HG03045 (cell line): ENCODE measurements at regions not wholly inside any gene's neighbourhood (a gene's known extent, or its start where the extent isn't known, plus 50 kb on each side); places are given as distances from the start of the nearest gene placed in this dataset.
A peak's percentile ranks its signal among the peaks of the same experiment; 100 is the strongest.
"Not testable (repeated sequence)": the region's sequence is repeated elsewhere in the genome, so short reads cannot be mapped to it uniquely, and the experiment has no call there.

Experiments used
- ATAC-seq: cut with Tn5 transposase; IDR thresholded peaks from one replicate; pipeline ENCODE4 v1.9.1; 2021; ENCODE audit warnings: mild to moderate bottlenecking, moderate library complexity; ENCODE audit not compliant: unreplicated experiment

DNA sequence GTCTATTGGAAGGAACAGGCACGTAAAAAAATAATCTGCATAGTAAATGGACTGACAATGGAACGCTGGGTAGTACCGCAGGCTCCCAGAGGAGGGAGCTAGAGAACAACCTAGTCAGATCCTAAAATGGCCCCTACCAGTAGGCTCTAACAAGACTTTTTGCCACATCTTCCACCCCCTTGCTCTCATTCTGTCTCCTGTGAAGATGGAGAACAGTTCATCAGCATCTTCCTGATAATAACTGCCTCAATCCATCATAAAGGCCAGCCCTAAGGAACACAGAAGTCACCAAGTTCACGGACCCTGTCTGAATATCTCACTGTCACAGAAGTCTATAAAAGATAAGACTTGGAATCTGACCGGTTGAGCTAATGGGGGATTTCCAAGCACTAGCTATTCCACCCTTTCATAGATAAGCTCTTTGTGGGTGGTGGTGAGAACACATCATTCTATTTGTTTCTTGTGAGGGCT is 133.4 kb downstream of the SLC1A3 start:
- ATAC-seq: peak; percentile 56

DNA sequence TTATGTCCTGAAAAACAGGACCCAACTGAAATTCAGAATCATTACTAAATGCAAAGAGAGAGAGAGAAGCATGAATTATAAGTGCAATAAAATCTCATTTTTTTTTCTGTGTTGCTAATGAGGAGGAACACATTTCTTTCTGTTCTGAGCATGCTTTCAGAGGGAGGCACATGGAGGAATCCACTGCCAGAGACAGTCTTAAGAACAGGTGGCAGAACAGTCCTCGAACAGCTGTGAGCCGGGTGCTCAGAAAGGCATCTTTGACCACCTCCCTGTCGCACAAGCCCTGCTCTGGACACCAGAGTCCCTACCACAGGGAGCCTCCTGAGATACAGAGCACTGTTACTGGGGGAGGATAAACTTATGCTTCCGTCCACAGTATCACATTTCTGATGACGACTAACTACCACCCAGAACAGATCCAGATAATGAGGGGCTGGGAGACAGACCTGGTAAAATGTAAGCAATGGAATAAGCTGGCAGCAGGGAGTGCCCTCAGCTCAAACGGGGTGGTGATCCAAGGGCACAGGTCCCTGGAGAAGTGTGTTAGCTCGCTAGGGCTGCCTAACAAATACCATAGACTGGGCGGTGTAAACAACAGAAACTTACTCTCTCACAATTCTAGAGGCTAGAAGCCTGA is 134.0 kb downstream of the SLC1A3 start:
- no peak for ATAC-seq

DNA sequence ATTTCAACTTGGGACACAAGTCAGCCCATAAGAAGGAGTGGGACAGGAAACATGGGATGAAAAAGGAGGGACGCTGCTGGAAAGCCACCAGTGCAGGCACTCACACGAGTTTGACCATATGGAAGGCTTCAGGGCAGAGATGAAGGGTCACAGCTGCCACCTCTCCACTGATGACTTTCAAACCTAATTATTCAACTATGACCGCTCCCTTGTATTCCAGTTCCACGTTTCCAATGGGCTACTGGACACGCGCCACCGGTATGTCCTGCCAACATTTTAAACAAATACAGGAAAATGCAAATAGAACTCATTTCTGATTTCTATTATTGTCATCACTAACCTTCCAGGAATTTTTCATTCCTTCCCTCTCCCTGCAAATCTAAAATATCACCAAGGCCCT is 134.7 kb downstream of the SLC1A3 start:
- no peak for ATAC-seq

DNA sequence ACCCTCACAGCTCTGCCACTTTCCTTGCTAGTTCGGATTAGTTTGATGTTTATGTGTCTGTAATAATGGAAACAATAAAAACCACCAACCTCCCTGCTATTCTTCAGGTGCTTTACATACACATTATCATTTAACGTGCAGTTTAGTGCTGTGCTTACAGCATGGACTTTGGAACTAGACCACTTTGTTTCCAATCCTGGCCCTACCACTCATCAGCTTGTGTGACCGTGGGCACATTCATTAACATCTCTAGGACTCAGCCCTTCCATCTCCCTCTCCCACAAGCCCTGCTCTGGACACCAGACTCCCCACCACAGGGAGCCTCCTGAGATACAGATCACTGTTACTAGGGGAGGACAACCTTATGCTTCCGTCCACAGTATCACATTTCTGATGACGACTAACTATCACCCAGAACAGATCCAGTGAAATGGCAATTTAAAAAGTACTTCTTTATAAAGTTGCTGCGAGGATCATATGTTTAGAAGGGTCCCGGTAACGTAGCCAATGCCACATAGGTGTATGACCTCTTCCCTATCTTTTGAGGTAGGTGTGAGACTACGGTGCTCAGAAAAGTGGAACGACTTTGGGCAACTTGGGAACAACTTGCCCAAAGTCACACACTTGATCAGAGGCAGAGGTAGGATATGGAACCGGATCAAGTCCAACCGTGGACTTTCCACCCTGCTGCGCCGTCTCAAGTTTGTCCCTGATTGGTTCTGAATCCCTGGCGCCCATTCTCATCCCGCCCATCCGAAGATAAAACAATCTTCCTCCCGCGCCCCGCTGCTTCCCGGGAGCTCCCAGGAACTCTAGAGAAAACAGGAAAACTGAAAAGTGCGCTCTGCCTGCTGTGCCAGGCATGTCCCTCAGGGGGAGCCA is 132.4 kb upstream of the NIPBL start:
- ATAC-seq: peak; percentile 16

DNA sequence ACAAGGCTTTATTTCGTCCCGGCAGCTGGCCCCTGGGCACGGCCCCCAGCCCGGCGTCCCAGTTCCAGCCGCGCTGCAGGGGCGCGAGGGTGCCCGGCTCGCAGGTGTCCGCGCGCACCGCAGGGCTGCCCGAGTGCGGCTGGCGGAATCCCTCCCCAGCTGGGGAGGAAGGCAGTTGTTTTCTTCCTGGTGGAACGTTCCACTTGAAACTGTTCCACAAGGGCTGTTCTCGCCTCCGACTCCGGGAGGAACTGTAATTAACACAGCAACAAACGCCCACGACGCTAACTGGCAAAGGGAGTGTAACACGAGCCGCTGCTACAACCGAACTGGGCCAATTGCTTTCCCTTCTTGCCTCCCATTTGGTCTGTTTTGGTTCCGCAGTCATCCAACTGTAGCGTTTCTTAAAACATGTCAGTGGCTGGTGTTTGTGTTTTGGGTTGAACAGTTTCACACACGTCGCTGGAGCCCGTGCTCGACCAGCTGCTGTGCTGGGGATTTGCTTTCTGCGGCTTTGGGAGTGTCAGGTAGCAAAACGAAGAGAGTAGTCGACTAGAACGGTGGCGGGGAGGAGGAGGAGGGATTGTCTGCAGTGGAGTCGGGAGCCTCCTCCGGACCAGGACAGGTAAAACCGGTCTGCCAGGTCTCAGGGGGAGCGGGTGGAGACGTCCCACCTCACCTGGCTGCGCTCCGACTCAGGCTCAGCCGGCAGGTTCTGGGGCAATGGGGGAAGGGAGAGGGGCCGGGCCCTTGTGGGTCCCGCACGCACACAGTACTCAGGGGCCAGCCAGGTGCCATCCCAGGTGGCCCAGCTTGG is 131.6 kb upstream of the NIPBL start:
- peak; percentile 81 for ATAC-seq

DNA sequence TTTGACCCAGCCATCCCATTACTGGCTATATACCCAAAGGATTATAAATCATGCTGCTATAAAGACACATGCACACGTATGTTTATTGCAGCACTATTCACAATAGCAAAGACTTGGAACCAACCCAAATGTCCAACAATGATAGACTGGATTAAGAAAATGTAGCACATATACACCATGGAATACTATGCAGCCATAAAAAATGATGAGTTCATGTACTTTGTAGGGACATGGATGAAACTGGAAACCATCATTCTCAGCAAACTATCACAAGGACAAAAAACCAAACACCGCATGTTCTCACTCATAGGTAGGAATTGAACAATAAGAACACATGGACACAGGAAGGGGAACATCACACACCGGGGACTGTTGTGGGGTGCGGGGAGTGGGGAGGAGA is 128.8 kb upstream of the NIPBL start:
- not testable (repeated sequence) for ATAC-seq

DNA sequence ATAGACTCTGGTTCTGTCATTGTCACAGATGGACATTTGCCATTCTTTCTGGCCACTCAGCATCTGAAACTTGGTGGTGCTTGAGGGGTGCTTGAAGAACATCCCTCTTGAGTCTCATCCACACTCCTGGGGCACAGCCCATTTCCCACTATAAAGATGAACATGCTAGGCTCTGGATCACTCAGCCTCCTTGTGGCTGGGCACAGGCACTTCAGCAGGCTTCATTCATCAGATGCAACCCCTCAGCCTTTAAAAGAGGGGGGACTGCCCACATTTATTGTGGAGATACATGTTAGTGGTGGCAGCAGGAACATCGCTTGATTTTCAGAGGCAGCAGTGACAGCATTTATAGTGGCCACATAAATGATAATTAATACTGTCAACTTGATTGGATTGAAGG is 124.7 kb upstream of the NIPBL start:
- no peak for ATAC-seq

DNA sequence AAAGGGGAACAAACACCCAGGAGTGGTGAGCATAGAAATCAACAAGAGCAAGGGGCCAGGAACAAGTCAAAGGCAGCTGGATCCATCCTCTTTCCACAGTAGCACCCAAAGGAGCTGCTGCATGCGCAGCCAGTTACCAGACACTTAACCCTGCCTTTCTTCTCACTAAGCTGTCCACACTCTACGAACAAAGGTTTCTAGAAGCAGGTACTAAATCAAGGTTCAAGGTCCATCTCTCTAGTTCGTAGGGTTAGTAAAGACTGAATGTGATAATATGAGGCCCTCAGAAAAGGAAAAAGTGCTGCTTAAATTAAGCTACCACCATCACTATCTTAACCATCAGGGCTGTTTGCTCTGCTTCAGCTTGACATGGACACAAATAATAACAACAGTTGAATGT is 121.2 kb upstream of the NIPBL start:
- ATAC-seq: no peak

DNA sequence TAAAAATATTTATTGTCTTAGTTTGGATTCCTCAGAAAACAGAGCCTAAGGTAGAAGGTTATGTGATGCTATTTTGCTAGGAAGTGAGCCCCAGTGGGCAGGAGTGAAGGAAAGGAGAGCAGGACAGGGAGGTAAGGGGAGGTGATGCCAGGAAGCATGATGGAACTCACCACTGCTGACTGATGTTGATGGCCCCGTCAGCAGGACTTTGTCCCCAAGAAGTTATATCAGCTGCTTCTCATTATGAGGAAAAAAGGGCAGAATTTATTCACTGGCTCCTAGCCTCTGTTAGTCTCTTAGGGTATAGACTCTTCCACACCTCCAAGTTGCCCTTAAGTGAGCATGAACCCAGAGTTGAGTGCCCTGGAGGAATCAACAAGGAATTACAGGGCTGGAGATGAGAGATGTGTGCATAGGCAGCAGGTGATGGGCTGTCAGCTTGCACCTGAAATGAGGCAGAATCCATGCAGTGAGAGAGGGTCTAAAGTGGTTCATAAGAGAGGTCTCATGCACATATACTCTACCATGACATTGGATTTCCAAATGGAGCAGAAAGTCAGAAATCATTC is 120.6 kb upstream of the NIPBL start:
- ATAC-seq: no peak

DNA sequence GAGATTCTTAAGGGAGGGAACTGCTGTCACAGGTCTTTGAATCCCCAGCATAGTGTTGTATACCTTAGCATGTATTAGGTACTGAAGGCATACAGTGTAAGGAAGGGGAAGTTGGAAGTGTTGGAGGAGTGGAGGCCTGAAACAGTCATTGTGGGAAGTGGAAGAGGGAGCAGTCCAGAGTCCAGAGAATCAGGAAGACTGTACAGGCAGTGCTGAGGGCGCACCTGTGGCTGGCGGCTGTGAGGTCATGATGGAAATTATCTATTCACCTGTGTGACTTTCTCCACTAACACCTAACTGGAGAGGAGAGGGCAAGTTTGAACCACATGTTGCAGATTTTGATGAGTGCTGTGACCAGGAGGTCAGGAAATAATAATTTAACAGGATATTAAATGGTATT is 119.7 kb upstream of the NIPBL start:
- ATAC-seq: no peak

DNA sequence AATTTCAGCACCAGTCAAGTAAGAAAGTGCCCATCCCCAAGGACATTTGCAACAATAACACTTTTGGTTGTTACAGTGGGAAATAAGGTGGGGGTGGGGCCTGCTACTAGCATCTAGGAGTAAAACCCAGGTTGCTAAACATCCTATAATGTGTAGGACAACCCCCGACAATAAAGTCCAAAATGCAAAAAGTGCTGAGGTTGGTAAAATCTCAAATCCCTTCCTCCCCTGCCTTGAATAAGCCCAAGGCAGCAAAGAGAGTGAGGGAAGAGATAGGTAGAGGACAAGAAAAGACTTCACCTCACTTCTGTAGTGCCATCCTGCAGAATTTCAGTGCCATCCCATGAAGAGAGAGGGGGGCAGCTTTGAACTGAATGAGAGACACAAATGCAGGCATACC is 117.5 kb upstream of the NIPBL start:
- no peak for ATAC-seq

DNA sequence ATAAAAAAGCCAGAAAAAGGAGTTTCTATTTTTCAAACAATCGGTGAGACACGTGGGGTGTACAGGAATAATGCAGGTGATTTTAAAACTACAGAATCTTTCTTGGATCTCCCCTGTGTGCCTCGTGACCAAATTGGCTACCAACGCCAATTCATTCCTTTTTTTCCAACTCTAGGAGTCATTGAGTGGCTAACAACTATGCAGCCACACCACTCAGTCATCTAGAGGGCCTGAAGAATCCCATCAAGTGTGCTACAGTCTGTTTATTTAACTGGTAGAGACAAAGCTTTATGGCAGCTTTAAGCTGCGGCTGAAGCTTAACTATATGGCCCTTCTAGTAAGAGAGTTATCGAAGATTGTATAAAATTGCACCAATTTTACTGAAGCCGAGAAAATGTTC is 113.1 kb upstream of the NIPBL start:
- ATAC-seq: no peak

DNA sequence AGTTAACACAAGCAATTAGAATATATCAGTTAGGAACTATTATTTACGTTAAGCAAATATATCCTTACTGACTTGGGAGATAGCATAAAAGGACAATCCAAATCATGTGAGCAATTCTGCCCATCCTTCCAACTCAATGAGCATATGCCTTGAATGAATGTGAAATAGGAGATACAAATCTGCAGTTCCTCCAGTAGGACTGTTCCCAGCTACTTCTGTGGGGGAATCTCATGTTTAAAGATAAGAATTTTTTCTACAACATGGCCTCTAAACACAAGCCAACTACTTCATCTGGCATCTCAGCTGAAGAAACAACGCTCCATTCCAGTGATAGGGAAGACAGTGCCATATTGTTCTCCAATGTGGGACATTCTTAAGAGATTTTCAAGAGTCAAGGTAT is 110.7 kb upstream of the NIPBL start:
- ATAC-seq: no peak

DNA sequence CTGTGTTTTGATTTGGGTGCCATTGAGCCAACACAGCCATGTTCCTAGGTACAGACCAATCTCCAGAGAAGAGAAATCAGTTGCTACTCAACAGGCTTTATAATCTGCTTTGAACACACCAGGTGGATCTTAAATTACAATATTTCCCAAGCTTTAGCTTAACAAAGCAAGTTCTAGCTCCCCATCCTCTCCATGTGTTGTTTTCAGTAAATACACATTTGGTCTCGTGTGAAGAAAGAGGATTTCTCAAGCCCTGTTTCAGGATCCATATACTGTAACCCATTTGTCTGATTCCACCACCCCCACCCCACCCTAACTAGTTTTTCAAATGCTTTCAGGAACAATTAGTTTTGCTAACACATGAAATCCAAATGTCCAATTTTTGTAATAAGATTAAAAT is 109.6 kb upstream of the NIPBL start:
- no peak for ATAC-seq

DNA sequence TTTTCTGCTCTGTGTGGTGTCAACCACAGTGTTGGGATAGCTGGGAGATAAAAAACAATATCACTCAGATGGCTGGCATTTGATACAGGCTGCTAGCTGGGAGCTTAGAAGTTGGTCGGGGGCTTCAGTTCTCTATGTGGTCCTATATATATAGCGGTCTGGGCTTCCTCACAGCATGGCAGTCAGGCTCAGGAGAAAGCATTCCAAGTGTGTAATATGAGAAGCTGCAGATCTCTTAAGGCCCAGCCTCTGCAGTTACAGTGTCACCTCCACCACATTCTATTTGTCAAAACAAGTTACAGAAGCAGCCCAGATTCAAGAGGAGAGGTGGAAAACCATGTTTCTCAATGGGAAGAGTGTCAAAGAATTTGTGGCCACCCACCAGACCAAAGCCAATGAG is 108.1 kb upstream of the NIPBL start:
- ATAC-seq: no peak

DNA sequence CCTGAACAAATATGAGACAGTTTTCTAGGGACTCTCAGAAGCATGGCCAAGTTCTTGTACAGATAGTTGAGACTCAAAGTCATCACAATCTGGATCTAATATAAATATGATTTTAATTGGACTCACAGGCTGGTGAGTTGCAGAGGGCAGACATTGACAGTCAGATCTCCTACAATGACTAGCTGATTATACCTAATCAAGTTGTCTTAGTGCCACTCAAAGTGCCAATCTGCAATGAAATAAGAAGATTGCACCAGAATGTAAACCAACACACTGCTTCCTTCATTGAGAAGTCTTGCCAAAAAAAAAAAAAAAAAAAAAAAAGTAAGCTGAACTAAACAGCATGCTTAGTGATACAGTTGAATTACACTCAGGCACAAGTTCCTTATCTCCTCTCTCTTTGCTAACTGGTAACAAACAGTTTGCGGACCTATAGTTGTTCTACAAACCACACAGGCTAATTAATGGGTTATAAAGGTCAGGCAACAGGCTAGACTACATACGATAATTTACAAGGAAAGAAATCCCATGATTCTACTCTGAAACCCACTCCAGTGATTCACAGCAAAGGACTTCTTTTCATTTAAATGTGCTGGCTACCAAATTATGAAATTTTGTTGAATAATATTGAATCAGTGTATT is 107.3 kb upstream of the NIPBL start:
- ATAC-seq: no peak

DNA sequence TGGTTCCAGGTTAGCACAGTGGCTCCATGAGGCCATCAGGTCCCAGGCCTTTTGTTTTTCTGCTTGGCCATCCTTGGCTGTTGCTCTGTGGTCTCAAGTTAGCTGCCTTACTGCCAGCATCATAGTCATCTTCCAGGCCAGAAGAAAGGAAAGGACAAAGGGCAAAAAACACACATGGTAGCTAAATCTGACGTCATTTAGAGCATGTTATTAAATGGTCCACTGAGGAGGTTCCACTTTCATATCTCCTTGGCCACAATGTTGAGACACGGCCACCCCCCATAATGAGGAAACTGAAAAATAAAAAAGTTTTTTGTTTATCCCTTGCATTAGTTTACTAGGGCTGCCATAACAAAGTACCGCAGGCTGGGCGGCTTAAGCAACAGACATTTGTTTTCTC is 106.4 kb upstream of the NIPBL start:
- ATAC-seq: no peak

DNA sequence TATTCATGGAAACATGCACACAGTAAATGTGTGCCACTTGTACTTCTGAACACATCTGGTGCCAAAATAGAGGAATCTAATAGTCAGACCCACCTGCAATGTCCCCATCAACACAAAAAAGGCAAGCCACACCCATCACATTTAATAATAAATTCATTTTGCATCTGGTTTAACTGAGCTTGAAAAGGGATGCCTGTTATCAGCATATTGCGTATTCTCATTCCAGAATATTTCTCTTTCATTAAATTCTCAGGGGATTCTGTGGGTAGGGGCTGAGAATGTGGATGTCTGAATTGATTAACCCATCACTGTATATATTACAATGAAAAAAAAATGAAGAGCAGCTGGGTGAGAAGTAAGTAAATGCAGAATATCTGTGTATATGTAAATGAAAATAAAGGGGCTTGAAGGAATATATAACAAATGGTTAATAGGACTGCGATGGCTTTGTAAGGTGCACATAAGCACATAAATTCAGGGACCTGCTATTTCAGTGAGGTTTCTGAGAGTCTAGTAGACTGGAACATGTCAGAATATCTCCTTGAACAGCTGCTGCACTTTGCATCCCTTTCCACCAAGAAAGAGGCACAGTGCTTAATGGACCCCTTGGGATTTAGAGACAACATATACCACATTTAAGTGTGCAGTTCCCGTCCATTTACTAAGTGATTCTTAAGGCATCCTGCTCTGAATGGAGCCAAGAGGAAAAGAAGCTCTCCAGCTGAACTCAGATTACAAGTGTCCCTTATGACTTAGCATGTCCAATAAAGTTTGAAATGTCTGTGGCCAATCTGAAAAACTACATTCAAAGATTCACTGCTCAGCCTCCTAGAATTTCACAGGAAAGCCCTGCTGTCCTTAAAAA is 104.1 kb upstream of the NIPBL start:
- ATAC-seq: no peak

DNA sequence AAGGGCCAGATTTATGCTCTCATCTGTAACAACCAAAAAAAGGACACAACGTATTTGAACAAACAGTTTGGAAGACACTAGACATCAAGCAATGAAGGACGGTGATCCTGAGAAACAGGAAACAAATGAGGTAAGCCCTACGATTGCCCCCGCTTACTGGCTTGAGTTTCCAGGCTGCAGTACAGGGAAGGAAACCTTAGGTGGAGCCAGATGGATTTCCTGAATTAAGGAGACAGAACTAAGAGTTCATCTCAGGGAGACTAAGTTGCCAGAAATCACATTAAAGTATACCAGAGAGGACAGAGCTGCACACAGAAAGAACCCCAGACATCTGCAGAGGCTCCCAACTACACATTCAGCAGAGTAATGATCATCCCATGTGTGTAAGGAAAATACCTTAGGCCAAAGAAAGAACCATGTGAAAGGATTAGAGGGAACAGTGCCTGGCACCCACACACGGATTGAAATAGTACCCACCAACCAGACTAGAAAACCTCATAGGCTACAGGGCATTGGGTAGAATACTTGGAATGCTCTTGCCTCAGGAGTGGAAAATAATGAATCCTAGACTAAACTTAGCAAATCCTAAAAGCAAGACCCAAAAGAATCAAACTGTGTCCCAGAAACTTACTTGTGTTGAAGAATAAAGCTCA is 99.3 kb upstream of the NIPBL start:
- ATAC-seq: no peak
